ENCODE measurements at regions not wholly inside any gene's neighbourhood (a gene's known extent, or its start where the extent isn't known, plus 50 kb on each side); places are given as distances from the start of the nearest gene placed in this dataset.
"Not testable (repeated sequence)": the region's sequence is repeated elsewhere in the genome, so short reads cannot be mapped to it uniquely, and the experiment has no call there.

- H3K4me1 ChIP-seq (ENCODE audit: control insufficient read depth, insufficient read depth, low read length); H3K27ac ChIP-seq (ENCODE audit: low read depth, low read length); H3K36me3 ChIP-seq (ENCODE audit: control insufficient read depth, insufficient read depth, low read length); H3K27me3 ChIP-seq (ENCODE audit: control insufficient read depth, insufficient read depth, low read length); H3K4me3 ChIP-seq (ENCODE audit: low read depth, low read length); H3K9me3 ChIP-seq (ENCODE audit: control insufficient read depth, insufficient read depth, low read depth, low read length); H3K9ac ChIP-seq (ENCODE audit: low read length): not testable (repeated sequence)
Measured at GRCh38 chr14:34381304-34381703, 80.7 kb downstream of the SPTSSA start.

- H3K27me3 ChIP-seq (ENCODE audit: control insufficient read depth, insufficient read depth, low read length), result no peaks in the 10 kb centered on the region
- no peak overlapping the region for H3K9ac ChIP-seq (ENCODE audit: low read length)
- H3K9me3 ChIP-seq (ENCODE audit: control insufficient read depth, insufficient read depth, low read depth, low read length), result no peaks in the 10 kb centered on the region
- H3K27ac ChIP-seq (ENCODE audit: low read depth, low read length), result no peak overlapping the region
- no peaks in the 10 kb centered on the region for H3K36me3 ChIP-seq (ENCODE audit: control insufficient read depth, insufficient read depth, low read length)
- no peak overlapping the region for H3K4me3 ChIP-seq (ENCODE audit: low read depth, low read length)
- H3K4me1 ChIP-seq (ENCODE audit: control insufficient read depth, insufficient read depth, low read length), result peaks cover 3% of the 10 kb centered on the region; the same call in 1 of the 2 replicates
Measured at GRCh38 chr14:34380471-34380845, 81.6 kb downstream of the SPTSSA start.

DNA sequence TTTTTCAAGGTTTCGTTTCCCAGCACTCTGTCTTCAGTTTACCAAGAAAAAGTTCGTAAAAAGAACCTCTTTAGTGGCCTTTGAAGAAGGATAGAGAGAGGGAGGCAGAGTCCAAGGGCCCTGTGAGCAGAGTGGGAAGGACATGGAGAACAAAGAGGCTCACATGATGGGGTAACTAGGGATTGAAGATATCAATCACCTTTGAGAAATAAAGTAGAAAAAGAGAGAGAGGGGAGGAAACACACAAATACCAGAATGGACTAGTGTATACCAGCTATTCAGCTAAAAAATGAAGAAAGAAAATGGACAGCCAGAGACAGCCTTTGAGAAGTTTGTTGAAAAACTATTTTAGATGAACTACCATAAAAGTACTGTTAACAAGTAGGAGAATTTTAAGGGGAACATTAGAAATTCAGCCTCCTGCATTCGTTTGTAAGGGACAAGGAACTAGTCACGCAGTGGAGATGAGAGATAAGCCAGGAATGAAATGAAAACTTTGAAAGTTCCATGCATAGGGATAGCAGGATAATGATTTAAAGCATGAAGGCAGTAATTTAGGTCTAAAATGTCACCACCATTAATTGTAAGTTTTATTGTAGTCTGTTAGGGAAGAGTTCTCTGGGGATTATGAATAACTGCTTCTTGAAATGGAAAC lies 82.1 kb downstream of the SPTSSA start:
- Histone ChIP-seq H3K27ac (ENCODE audit: low read depth, low read length) (no peak overlapping the region), H3K36me3 (ENCODE audit: control insufficient read depth, insufficient read depth, low read length) (no peaks in the 10 kb centered on the region), H3K9me3 (ENCODE audit: control insufficient read depth, insufficient read depth, low read depth, low read length) (no peaks in the 10 kb centered on the region), H3K4me3 (ENCODE audit: low read depth, low read length) (no peak overlapping the region), H3K27me3 (ENCODE audit: control insufficient read depth, insufficient read depth, low read length) (no peaks in the 10 kb centered on the region), H3K9ac (ENCODE audit: low read length) (no peak overlapping the region), H3K4me1 (ENCODE audit: control insufficient read depth, insufficient read depth, low read length) (peaks cover 3% of the 10 kb centered on the region; the same call in 1 of the 2 replicates)

DNA sequence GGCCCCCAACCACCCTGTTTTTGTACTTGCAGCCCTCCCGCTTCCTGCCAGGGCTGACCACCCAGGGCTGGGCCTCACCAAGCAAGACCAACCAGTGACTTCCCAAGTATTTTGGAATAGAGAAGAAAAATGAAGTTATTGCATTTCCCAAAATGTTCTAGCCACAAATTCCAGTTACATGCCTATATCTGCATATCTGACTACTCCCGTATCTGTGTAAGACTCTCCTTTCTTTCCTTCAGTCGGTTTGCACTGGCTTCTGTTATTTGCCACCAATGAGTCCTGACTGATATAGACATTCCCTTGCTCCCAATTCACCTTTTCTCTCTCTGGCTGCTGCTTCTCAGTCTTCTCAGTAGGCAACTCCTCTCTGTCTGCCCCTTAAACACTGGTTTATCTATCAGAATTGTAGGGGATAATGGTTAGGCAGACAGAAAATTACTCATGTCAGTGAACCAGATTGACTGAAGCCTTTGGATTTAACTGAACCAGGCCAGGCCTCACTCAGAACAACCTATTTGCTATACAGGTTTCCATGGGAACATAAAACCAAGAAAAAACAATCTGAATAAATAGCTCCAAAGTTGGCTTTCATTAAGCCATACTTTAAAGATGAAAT lies 85.3 kb downstream of the SPTSSA start:
- peaks cover 3% of the 10 kb centered on the region; the same call in 1 of the 2 replicates for H3K4me1 ChIP-seq (ENCODE audit: control insufficient read depth, insufficient read depth, low read length)
- H3K36me3 ChIP-seq (ENCODE audit: control insufficient read depth, insufficient read depth, low read length), result no peaks in the 10 kb centered on the region
- no peak overlapping the region for H3K27ac ChIP-seq (ENCODE audit: low read depth, low read length)
- no peaks in the 10 kb centered on the region for H3K9me3 ChIP-seq (ENCODE audit: control insufficient read depth, insufficient read depth, low read depth, low read length)
- H3K27me3 ChIP-seq (ENCODE audit: control insufficient read depth, insufficient read depth, low read length), result no peaks in the 10 kb centered on the region
- H3K4me3 ChIP-seq (ENCODE audit: low read depth, low read length), result no peak overlapping the region
- no peak overlapping the region for H3K9ac ChIP-seq (ENCODE audit: low read length)

- H3K27me3 ChIP-seq (ENCODE audit: control insufficient read depth, insufficient read depth, low read length), result no peaks in the 10 kb centered on the region
- no peak overlapping the region for H3K4me3 ChIP-seq (ENCODE audit: low read depth, low read length)
- H3K27ac ChIP-seq (ENCODE audit: low read depth, low read length), result no peak overlapping the region
- H3K9ac ChIP-seq (ENCODE audit: low read length), result no peak overlapping the region
- H3K4me1 ChIP-seq (ENCODE audit: control insufficient read depth, insufficient read depth, low read length), result peaks cover 3% of the 10 kb centered on the region; the same call in 1 of the 2 replicates
- no peaks in the 10 kb centered on the region for H3K9me3 ChIP-seq (ENCODE audit: control insufficient read depth, insufficient read depth, low read depth, low read length)
- H3K36me3 ChIP-seq (ENCODE audit: control insufficient read depth, insufficient read depth, low read length), result no peaks in the 10 kb centered on the region
Measured at GRCh38 chr14:34374998-34375740, 86.9 kb downstream of the SPTSSA start.

DNA sequence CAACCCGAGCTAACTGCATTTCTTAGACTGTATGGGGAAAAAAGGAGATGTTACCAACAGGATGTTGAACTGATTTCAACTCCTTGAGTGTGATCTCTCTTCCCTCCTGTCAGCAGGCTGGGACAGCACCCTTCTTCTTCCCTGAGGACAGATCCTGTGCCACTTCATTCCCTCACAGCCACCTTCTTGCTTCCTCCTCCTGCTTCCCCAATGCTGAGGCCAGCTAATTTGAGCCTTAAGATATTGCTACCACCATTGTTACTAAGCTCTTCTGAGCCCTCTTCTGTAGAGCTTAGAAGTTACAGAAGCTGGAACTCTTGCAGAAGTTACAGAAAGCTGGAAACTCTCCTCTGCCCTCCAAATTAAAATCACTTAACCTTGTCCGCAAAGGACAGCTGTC lies 88.8 kb downstream of the SPTSSA start:
- no peak overlapping the region for H3K27ac ChIP-seq (ENCODE audit: low read depth, low read length)
- H3K9ac ChIP-seq (ENCODE audit: low read length), result no peak overlapping the region
- H3K4me3 ChIP-seq (ENCODE audit: low read depth, low read length), result no peak overlapping the region
- no peaks in the 10 kb centered on the region for H3K4me1 ChIP-seq (ENCODE audit: control insufficient read depth, insufficient read depth, low read length)
- no peaks in the 10 kb centered on the region for H3K9me3 ChIP-seq (ENCODE audit: control insufficient read depth, insufficient read depth, low read depth, low read length)
- H3K36me3 ChIP-seq (ENCODE audit: control insufficient read depth, insufficient read depth, low read length), result no peaks in the 10 kb centered on the region
- H3K27me3 ChIP-seq (ENCODE audit: control insufficient read depth, insufficient read depth, low read length), result no peaks in the 10 kb centered on the region

DNA sequence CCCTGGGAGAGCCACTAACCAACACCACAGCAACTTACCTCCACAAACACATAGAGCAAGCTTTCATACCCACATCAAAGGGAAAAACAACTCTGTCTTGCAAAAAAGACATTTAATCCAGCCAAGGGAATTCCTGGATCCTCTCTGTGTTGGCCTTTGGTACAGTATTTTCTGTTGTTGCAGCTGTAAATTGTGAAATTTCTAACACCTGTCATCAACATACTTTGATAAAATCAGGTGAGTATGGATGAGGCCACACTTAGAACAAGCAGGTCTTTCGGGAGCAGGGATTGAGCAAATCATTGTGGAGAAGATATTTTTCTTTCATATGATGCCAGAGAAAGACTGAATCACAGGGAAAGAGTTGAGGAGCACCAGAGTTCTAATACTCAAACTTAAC lies 89.3 kb downstream of the SPTSSA start:
- no peaks in the 10 kb centered on the region for H3K36me3 ChIP-seq (ENCODE audit: control insufficient read depth, insufficient read depth, low read length)
- H3K9me3 ChIP-seq (ENCODE audit: control insufficient read depth, insufficient read depth, low read depth, low read length), result no peaks in the 10 kb centered on the region

DNA sequence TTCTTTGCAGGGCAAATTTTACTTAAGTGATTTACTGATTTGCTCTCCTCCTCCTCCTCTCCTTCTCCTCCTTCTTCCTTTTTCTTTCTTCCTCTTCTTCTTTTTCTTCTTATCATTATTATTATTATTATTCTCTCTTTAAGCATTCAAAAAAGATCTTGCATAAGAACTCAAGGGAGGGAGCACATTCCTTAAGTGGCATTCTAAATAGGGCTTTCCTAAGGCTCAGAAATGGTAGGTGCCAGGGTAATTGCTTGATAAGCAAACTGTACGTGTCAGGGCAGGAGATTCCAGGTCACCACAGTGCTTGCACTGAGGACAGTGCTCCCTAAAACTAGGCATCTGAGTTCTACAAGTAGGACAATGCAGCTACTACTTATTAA lies 92.4 kb downstream of the SPTSSA start:
- no peaks in the 10 kb centered on the region for H3K27me3 ChIP-seq (ENCODE audit: control insufficient read depth, insufficient read depth, low read length)
- H3K4me1 ChIP-seq (ENCODE audit: control insufficient read depth, insufficient read depth, low read length), result no peaks in the 10 kb centered on the region
- H3K9me3 ChIP-seq (ENCODE audit: control insufficient read depth, insufficient read depth, low read depth, low read length), result no peaks in the 10 kb centered on the region
- H3K27ac ChIP-seq (ENCODE audit: low read depth, low read length), result no peak overlapping the region
- no peak overlapping the region for H3K4me3 ChIP-seq (ENCODE audit: low read depth, low read length)
- no peak overlapping the region for H3K9ac ChIP-seq (ENCODE audit: low read length)
- H3K36me3 ChIP-seq (ENCODE audit: control insufficient read depth, insufficient read depth, low read length), result no peaks in the 10 kb centered on the region

More for the DNA sequence above, 89.3 kb downstream of the SPTSSA start:
- Histone ChIP-seq H3K27ac (ENCODE audit: low read depth, low read length) (no peak overlapping the region), H3K27me3 (ENCODE audit: control insufficient read depth, insufficient read depth, low read length) (no peaks in the 10 kb centered on the region), H3K4me3 (ENCODE audit: low read depth, low read length) (no peak overlapping the region), H3K9ac (ENCODE audit: low read length) (no peak overlapping the region), H3K4me1 (ENCODE audit: control insufficient read depth, insufficient read depth, low read length) (no peaks in the 10 kb centered on the region)

DNA sequence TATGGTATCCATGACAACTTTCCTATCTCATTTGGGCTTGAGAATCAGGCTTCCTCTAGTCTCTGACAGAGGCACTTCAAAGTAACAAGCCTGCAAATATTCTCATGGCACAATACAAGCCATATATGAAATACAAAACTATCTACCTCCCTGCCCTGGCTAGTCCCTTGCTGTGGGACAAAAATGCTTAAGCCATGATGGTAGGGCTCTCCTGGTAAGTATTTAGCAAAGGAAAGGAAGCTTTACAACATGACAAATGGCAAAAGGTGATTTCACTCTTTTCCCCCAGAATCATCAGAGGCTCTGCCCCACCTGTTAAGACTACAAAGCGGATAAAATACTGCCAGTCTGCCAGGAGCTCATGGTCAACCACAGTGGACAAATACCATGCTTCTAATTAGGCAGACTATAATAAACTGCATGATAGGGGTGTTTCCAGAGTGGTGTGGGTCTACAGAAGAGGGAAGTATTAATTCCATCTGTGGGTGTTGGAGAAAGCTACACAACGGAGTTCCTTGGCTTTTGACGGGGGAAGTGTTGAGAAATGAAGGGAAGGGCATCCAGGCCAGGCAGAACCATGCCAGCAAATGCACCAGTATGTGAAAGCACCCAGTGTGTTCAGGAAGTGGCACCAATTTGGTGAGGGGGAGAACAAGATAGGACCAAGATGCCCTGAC lies 92.9 kb downstream of the SPTSSA start:
- Histone ChIP-seq H3K27ac (ENCODE audit: low read depth, low read length) (no peak overlapping the region), H3K9me3 (ENCODE audit: control insufficient read depth, insufficient read depth, low read depth, low read length) (no peaks in the 10 kb centered on the region), H3K4me3 (ENCODE audit: low read depth, low read length) (no peak overlapping the region), H3K27me3 (ENCODE audit: control insufficient read depth, insufficient read depth, low read length) (no peaks in the 10 kb centered on the region), H3K9ac (ENCODE audit: low read length) (no peak overlapping the region), H3K4me1 (ENCODE audit: control insufficient read depth, insufficient read depth, low read length) (no peaks in the 10 kb centered on the region), H3K36me3 (ENCODE audit: control insufficient read depth, insufficient read depth, low read length) (no peaks in the 10 kb centered on the region)

DNA sequence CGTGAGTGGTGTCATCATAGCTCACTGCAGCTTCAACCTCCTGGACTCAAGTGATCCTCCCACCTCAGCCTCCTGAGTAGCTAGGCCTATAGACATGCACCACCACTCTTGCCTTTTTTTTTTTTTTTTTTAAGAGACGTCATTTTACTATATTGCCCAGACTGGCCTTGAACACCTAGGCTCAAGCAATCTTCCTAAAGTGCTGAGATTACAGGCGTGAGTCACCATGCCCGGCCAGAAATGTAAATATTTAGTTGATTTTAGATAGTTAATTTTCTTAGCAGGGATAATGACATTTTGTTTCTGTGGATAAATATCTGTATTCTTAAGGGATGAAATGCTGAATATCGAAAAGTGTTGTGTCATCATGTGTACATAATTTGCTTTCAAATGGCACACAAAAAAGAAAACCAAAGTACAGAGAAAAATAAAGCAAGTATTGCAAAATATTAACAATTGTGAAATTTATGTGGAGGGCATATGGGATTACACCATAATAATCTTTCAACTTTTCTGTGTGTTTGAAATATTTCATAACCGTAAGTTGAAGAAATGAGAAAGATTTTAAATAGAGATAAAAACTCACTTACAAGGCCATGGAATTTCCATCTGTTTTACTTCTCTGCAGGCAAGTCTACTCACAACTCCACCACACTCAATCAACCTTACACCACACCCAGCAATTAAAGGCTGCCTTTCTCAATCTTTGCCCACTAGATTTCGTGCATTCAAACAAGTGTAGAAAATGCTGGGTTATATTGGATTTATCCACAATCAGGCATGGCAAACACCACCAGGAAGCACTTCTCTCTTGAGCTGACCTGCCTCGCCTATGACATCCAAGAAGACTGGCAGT lies 93.7 kb downstream of the SPTSSA start:
- Histone ChIP-seq H3K27ac (ENCODE audit: low read depth, low read length) (no peak overlapping the region), H3K27me3 (ENCODE audit: control insufficient read depth, insufficient read depth, low read length) (no peaks in the 10 kb centered on the region), H3K9me3 (ENCODE audit: control insufficient read depth, insufficient read depth, low read depth, low read length) (no peaks in the 10 kb centered on the region), H3K4me1 (ENCODE audit: control insufficient read depth, insufficient read depth, low read length) (no peaks in the 10 kb centered on the region), H3K36me3 (ENCODE audit: control insufficient read depth, insufficient read depth, low read length) (no peaks in the 10 kb centered on the region), H3K9ac (ENCODE audit: low read length) (no peak overlapping the region), H3K4me3 (ENCODE audit: low read depth, low read length) (no peak overlapping the region)
